HCT116 (cell line): ENCODE measurements at regions not wholly inside any gene's neighbourhood (a gene's known extent, or its start where the extent isn't known, plus 50 kb on each side); places are given as distances from the start of the nearest gene placed in this dataset.
A peak's percentile ranks its signal among the peaks of the same experiment; 100 is the strongest.

Source experiments
- ATAC-seq: fragments of 200-7000 bp; cut with Tn5 transposase; 2 replicates; pipeline ENCODE4 v1.9.1; 2020; ENCODE audit warnings: mild to moderate bottlenecking, moderate library complexity
- BruUV-seq: library from RNA; stranded (reverse); fragments of 400-500 nt; replicated peaks from 2 replicates; lab custom pipeline; 2021; lab: Mats Ljungman, UMichigan
- CTCF ChIA-PET: fragments of 300-600 bp; sonication (Branson Sonifier 250); formaldehyde crosslinking; loops from one replicate; lab custom pipeline; 2021; ENCODE audit warnings: antibody characterized with exemption; lab: Charles Lee
- POLR2A ChIA-PET: fragments of 300-600, 350-600 bp; sonication (Branson Sonifier 250); formaldehyde crosslinking; loops from one replicate; lab custom pipeline; 2021; ENCODE audit warnings: antibody characterized with exemption; lab: Charles Lee
- RAD21 ChIA-PET, 2 experiments: fragments of 300-600 bp; sonication (Branson Sonifier 250); formaldehyde crosslinking; loops; one replicate each; lab custom pipeline; 2023; ENCODE audit warnings: low total read pairs in 2 of 2; ENCODE audit not compliant: uncharacterized antibody in 2 of 2, unreplicated experiment in 2 of 2, low non-redundant PET in 1 of 2; lab: Charles Lee
- DNase-seq: peaks from one replicate; pipeline ENCODE4 v3.0.0-alpha.2; 2010; ENCODE audit warnings: low read depth, low spot score
- H2AFZ ChIP-seq: fragments of 200-600 bp; shearing (Covaris generic), sonication (generic); 2 replicates; pipeline ENCODE4 v1.6.1; 2017; ENCODE audit warnings: low read depth, mixed run types, mixed read lengths, antibody characterized with exemption, low read length; ENCODE audit not compliant: poor library complexity, severe bottlenecking
- H3K27ac ChIP-seq: 2 replicates; pipeline ENCODE4 v1.5.1; 2012; ENCODE audit warnings: low read depth, low read length
- H3K27me3 ChIP-seq: fragments of 200-600 bp; sonication (generic); 2 replicates; pipeline ENCODE4 v1.6.1; 2016; ENCODE audit warnings: mixed run types, low read length, mixed read lengths; ENCODE audit not compliant: insufficient read depth
- H3K36me3 ChIP-seq, 2 experiments: fragments of 200-500 bp in 1 of 2; fragments of 200-600 bp in 1 of 2; sonication (Bioruptor generic) in 1 of 2; sonication (generic) in 1 of 2; 2 replicates each; pipeline versions ENCODE4 v1.5.1 to v1.6.1; 2014 to 2016; ENCODE audit warnings: low read length in 2 of 2, inconsistent platforms in 1 of 2, mixed read lengths in 1 of 2, mixed run types in 1 of 2; ENCODE audit not compliant: insufficient read depth in 2 of 2, control insufficient read depth in 1 of 2
- H3K4me1 ChIP-seq, 2 experiments: fragments of 200-600 bp in 1 of 2; sonication (generic) in 1 of 2; 2 replicates each; pipeline versions ENCODE4 v1.5.1 to v1.6.1; 2012 to 2017; ENCODE audit warnings: low read length in 2 of 2, inconsistent platforms in 1 of 2, mild to moderate bottlenecking in 1 of 2, mixed read lengths in 1 of 2, mixed run types in 1 of 2, moderate library complexity in 1 of 2; ENCODE audit not compliant: insufficient read depth in 2 of 2, control insufficient read depth in 1 of 2
- H3K4me2 ChIP-seq: fragments of 200-600 bp; sonication (generic); 2 replicates; pipeline ENCODE4 v1.6.1; 2017; ENCODE audit warnings: mixed run types, low read length, mixed read lengths
- H3K4me3 ChIP-seq, 2 experiments: fragments of 200-600 bp in 1 of 2; sonication (generic) in 1 of 2; replicated peaks in 1 of 2; 2 replicates each; pipeline ENCODE4 v1.5.1; 2011 to 2016; ENCODE audit warnings: low read length in 2 of 2, control low read depth in 1 of 2, low read depth in 1 of 2, mild to moderate bottlenecking in 1 of 2, mixed read lengths in 1 of 2, mixed run types in 1 of 2
- H3K79me2 ChIP-seq: fragments of 200-600 bp; sonication (generic); 2 replicates; pipeline ENCODE4 v1.6.1; 2017; ENCODE audit warnings: mild to moderate bottlenecking, mixed run types, low read length, moderate library complexity, mixed read lengths; ENCODE audit not compliant: insufficient read depth
- H3K9ac ChIP-seq: fragments of 200-600 bp; sonication (generic); 2 replicates; pipeline ENCODE4 v1.6.1; 2016; ENCODE audit warnings: low read length, mixed read lengths
- H3K9me2 ChIP-seq: fragments of 200-600 bp; sonication (generic), shearing (Covaris generic); 2 replicates; pipeline ENCODE4 v1.6.1; 2017; ENCODE audit warnings: mixed run types, mild to moderate bottlenecking, moderate library complexity; ENCODE audit not compliant: insufficient read depth
- H3K9me3 ChIP-seq, 2 experiments: fragments of 200-500 bp in 1 of 2; fragments of 200-600 bp in 1 of 2; sonication (Bioruptor generic) in 1 of 2; sonication (generic) in 1 of 2; 2 replicates each; pipeline ENCODE4 v1.6.1; 2014 to 2017; ENCODE audit warnings: low read length in 2 of 2, mixed read lengths in 2 of 2, inconsistent platforms in 1 of 2, low read depth in 1 of 2, mild to moderate bottlenecking in 1 of 2, mixed run types in 1 of 2, moderate library complexity in 1 of 2; ENCODE audit not compliant: control insufficient read depth in 1 of 2, insufficient read depth in 1 of 2
- H4K20me1 ChIP-seq: fragments of 200-600 bp; sonication (generic), shearing (Covaris generic); 2 replicates; pipeline ENCODE4 v1.6.1; 2017; ENCODE audit warnings: mixed run types, mild to moderate bottlenecking, moderate library complexity; ENCODE audit not compliant: insufficient read depth
- ATF3 ChIP-seq: IDR thresholded peaks from 2 replicates; pipeline ENCODE4 v1.6.1; 2012
- CBX3 ChIP-seq: IDR thresholded peaks from 2 replicates; pipeline ENCODE4 v1.6.1; 2012; ENCODE audit warnings: low read depth
- CEBPB ChIP-seq: IDR thresholded peaks from 2 replicates; pipeline ENCODE4 v1.6.1; 2012; ENCODE audit warnings: low read depth
- CTCF ChIP-seq, 3 experiments: fragments of 200-600 bp in 1 of 3; sonication (generic) in 1 of 3; IDR thresholded peaks in 2 of 3; conservative IDR thresholded peaks in 1 of 3; 2 replicates each; pipeline ENCODE4 v1.5.1; 2012 to 2017; ENCODE audit warnings: low read depth in 2 of 3, low read length in 2 of 3, antibody characterized with exemption in 1 of 3, borderline replicate concordance in 1 of 3, control low read depth in 1 of 3, mild to moderate bottlenecking in 1 of 3, mixed read lengths in 1 of 3, mixed run types in 1 of 3, moderate library complexity in 1 of 3; ENCODE audit not compliant: insufficient read depth in 1 of 3
- EGR1 ChIP-seq: IDR thresholded peaks from 2 replicates; pipeline ENCODE4 v1.6.1; 2012; ENCODE audit warnings: low read depth
- EZH2phosphoT487 ChIP-seq: fragments of 200-600 bp; IDR thresholded peaks from 2 replicates; pipeline ENCODE4 v1.6.1; 2018; ENCODE audit warnings: antibody characterized with exemption, borderline replicate concordance
- FOSL1 ChIP-seq: IDR thresholded peaks from 2 replicates; pipeline ENCODE4 v1.6.1; 2012; ENCODE audit warnings: low read depth
- POLR2AphosphoS5 ChIP-seq: IDR thresholded peaks from 2 replicates; pipeline ENCODE4 v1.6.1; 2011; ENCODE audit warnings: mild to moderate bottlenecking, low read depth, low read length, moderate library complexity
- RAD21 ChIP-seq: IDR thresholded peaks from 2 replicates; pipeline ENCODE4 v1.6.1; 2012; ENCODE audit warnings: low read depth, mild to moderate bottlenecking
- SIN3A ChIP-seq: IDR thresholded peaks from 2 replicates; pipeline ENCODE4 v1.6.1; 2012; ENCODE audit warnings: low read depth
- SP1 ChIP-seq: IDR thresholded peaks from 2 replicates; pipeline ENCODE4 v1.6.1; 2012; ENCODE audit warnings: low read depth
- SRF ChIP-seq: IDR thresholded peaks from 2 replicates; pipeline ENCODE4 v1.6.1; 2012; ENCODE audit warnings: low read depth
- ZBTB33 ChIP-seq: IDR thresholded peaks from 2 replicates; pipeline ENCODE4 v1.6.1; 2011; ENCODE audit warnings: mild to moderate bottlenecking, low read length, moderate library complexity; ENCODE audit not compliant: insufficient replicate concordance; ENCODE audit errors: extremely low read depth
- ZFX ChIP-seq: fragments of 450-650 bp; IDR thresholded peaks from 2 replicates; pipeline ENCODE4 v1.6.1; 2017
- intact Hi-C: fragments of 100-400 bp; cut with micrococcal nuclease; formaldehyde crosslinking; loops from 2 replicates; pipeline ENCODE4 v1.10.0; 2022

- TF ChIP-seq ZBTB33 (no peak), FOSL1 (no peak)
These were observed 110.7 kb upstream of the HNRNPA3 start (continued) for GRCh38 chr2:177101930-177102329.

GRCh38 chr2:177106212-177106611 is 106.4 kb upstream of the HNRNPA3 start:
- Histone ChIP-seq H2AFZ (peak overlapping the region; percentile 4), H3K9me2 (no peaks in the 10 kb centered on the region), H3K4me3 (no peak overlapping the region), H3K4me2 (no peak overlapping the region), H3K36me3 (no peaks in the 10 kb centered on the region), H3K27me3 (no peaks in the 10 kb centered on the region), H4K20me1 (no peaks in the 10 kb centered on the region), H3K9me3 (no peaks in the 10 kb centered on the region), H3K9ac (no peak overlapping the region), H3K4me1 (no peaks in the 10 kb centered on the region), H3K79me2 (no peaks in the 10 kb centered on the region), H3K27ac (no peak overlapping the region)
- ATAC-seq (peak; percentile 99), DNase-seq (peak; percentile 18)
- intact Hi-C loops = no loop called here
- ChIA-PET RAD21 (no interaction called here), POLR2A (no interaction called here), CTCF (no interaction called here)
- TF ChIP-seq CBX3 = 0 out of 2 replicates have a peak, but pooled peaks have one; percentile 15
- no peak for TF ChIP-seq SP1
- no peak for TF ChIP-seq EGR1
- TF ChIP-seq ZBTB33 = no peak
- no peak for TF ChIP-seq POLR2AphosphoS5
- no peak for TF ChIP-seq SRF
- TF ChIP-seq RAD21 = no peak
- no peak for TF ChIP-seq EZH2phosphoT487
- no peak for TF ChIP-seq FOSL1
- TF ChIP-seq CTCF (IDR thresholded peaks at IDR 0.05 in 2 of 3, conservative IDR thresholded peaks at IDR 0.05 in 1 of 3; ENCODE audit: borderline replicate concordance in 1 of 3, insufficient read depth in 1 of 3, low read depth in 2 of 3, low read length in 2 of 3) = peak in 2 of 3 experiments; percentile 54 to 60; a peak in 3 of 6 replicates
- TF ChIP-seq SIN3A = no peak
- no peak for TF ChIP-seq ZFX
- no peak for TF ChIP-seq ATF3
- no peak for TF ChIP-seq CEBPB
- no TSS peak for BruUV-seq
